H9 (cell line): ENCODE measurements at regions not wholly inside any gene's neighbourhood (a gene's known extent, or its start where the extent isn't known, plus 50 kb on each side); places are given as distances from the start of the nearest gene placed in this dataset.

Experiments
- DNase-seq: peaks from one replicate; pipeline ENCODE4 v3.0.0-alpha.2; 2017
- H2AFZ ChIP-seq: one replicate; pipeline ENCODE4 v1.6.1; 2013; ENCODE audit warnings: mild to moderate bottlenecking, low read length, control low read depth, moderate library complexity
- H2AK5ac ChIP-seq: 2 replicates; pipeline ENCODE4 v1.6.1; 2013; ENCODE audit warnings: low read length, control low read depth, mixed read lengths; ENCODE audit not compliant: insufficient read length
- H2BK120ac ChIP-seq: one replicate; pipeline ENCODE4 v1.6.1; 2013; ENCODE audit warnings: low read depth, mild to moderate bottlenecking, low read length, control low read depth, inconsistent platforms; ENCODE audit not compliant: poor library complexity, severe bottlenecking
- H2BK12ac ChIP-seq: 2 replicates; pipeline ENCODE4 v1.6.1; 2013; ENCODE audit warnings: low read length, control low read depth, mixed read lengths, low read depth; ENCODE audit not compliant: insufficient read length
- H2BK15ac ChIP-seq: 2 replicates; pipeline ENCODE4 v1.6.1; 2013; ENCODE audit warnings: low read depth, low read length, control low read depth
- H2BK20ac ChIP-seq: one replicate; pipeline ENCODE4 v1.6.1; 2013; ENCODE audit warnings: low read depth, mild to moderate bottlenecking, low read length, control low read depth, inconsistent platforms; ENCODE audit not compliant: poor library complexity, severe bottlenecking
- H2BK5ac ChIP-seq: 2 replicates; pipeline ENCODE4 v1.6.1; 2013; ENCODE audit warnings: low read length, control low read depth, mixed read lengths; ENCODE audit not compliant: insufficient read length
- H3K14ac ChIP-seq: 2 replicates; pipeline ENCODE4 v1.6.1; 2013; ENCODE audit warnings: low read length, control low read depth; ENCODE audit not compliant: insufficient read depth
- H3K18ac ChIP-seq: 2 replicates; pipeline ENCODE4 v1.6.1; 2013; ENCODE audit warnings: low read depth, mild to moderate bottlenecking, mixed read lengths, low read length, control low read depth; ENCODE audit not compliant: insufficient read length
- H3K23ac ChIP-seq: 2 replicates; pipeline ENCODE4 v1.6.1; 2013; ENCODE audit warnings: low read length, control low read depth, mixed read lengths, low read depth; ENCODE audit not compliant: insufficient read length
- H3K23me2 ChIP-seq: 2 replicates; pipeline ENCODE4 v1.6.1; 2013; ENCODE audit warnings: low read depth, mild to moderate bottlenecking, mixed read lengths, low read length, control low read depth; ENCODE audit not compliant: insufficient read length, poor library complexity, severe bottlenecking
- H3K27ac ChIP-seq: 2 replicates; pipeline ENCODE4 v1.5.1; 2013; ENCODE audit warnings: low read length, control low read depth, mixed read lengths, low read depth; ENCODE audit not compliant: insufficient read length
- H3K27me3 ChIP-seq: 2 replicates; pipeline ENCODE4 v1.6.1; 2013; ENCODE audit warnings: low read length, control low read depth, inconsistent platforms; ENCODE audit not compliant: insufficient read depth
- H3K4ac ChIP-seq: 2 replicates; pipeline ENCODE4 v1.6.1; 2013; ENCODE audit warnings: low read depth, mild to moderate bottlenecking, control low read depth, inconsistent platforms, low read length, moderate library complexity
- H3K4me1 ChIP-seq: 2 replicates; pipeline ENCODE4 v1.6.1; 2013; ENCODE audit warnings: low read length, control low read depth, inconsistent platforms; ENCODE audit not compliant: insufficient read depth
- H3K4me2 ChIP-seq: 2 replicates; pipeline ENCODE4 v1.6.1; 2013; ENCODE audit warnings: low read length, control low read depth, mixed read lengths; ENCODE audit not compliant: insufficient read length, insufficient read depth
- H3K56ac ChIP-seq: 2 replicates; pipeline ENCODE4 v1.6.1; 2013; ENCODE audit warnings: low read depth, mild to moderate bottlenecking, mixed read lengths, low read length, control low read depth; ENCODE audit not compliant: insufficient read length
- H3K79me1 ChIP-seq: 2 replicates; pipeline ENCODE4 v1.6.1; 2013; ENCODE audit warnings: low read depth, mild to moderate bottlenecking, moderate library complexity, low read length, control low read depth, inconsistent platforms; ENCODE audit not compliant: insufficient read depth, poor library complexity, severe bottlenecking
- H3K79me2 ChIP-seq: 2 replicates; pipeline ENCODE4 v1.6.1; 2013; ENCODE audit warnings: low read length, control low read depth, inconsistent platforms; ENCODE audit not compliant: insufficient read depth
- H3K9ac ChIP-seq: 2 replicates; pipeline ENCODE4 v1.6.1; 2013; ENCODE audit warnings: low read length, control low read depth, mixed read lengths; ENCODE audit not compliant: insufficient read length; ENCODE audit errors: extremely low read depth
- H3K9me3 ChIP-seq: one replicate; pipeline ENCODE4 v1.6.1; 2013; ENCODE audit warnings: low read depth, low read length, inconsistent platforms; ENCODE audit not compliant: control insufficient read depth
- H3T11ph ChIP-seq: one replicate; pipeline ENCODE4 v1.6.1; 2013; ENCODE audit warnings: mild to moderate bottlenecking, low read length, control low read depth, inconsistent platforms
- H4K20me1 ChIP-seq: one replicate; pipeline ENCODE4 v1.6.1; 2013; ENCODE audit not compliant: control insufficient read depth, insufficient read length, insufficient read depth
- H4K5ac ChIP-seq: 2 replicates; pipeline ENCODE4 v1.6.1; 2013; ENCODE audit warnings: low read depth, mild to moderate bottlenecking, mixed read lengths, low read length, control low read depth; ENCODE audit not compliant: insufficient read length
- H4K8ac ChIP-seq: replicated peaks from 2 replicates; pipeline ENCODE4 v1.6.1; 2013; ENCODE audit warnings: low read length, control low read depth, mixed read lengths, low read depth; ENCODE audit not compliant: insufficient read length
- H4K91ac ChIP-seq: 2 replicates; pipeline ENCODE4 v1.6.1; 2013; ENCODE audit warnings: low read depth, mild to moderate bottlenecking, moderate library complexity, mixed read lengths, low read length, control low read depth; ENCODE audit not compliant: insufficient read length
- H3K27ac Mint-ChIP-seq, 3 experiments: 2 replicates in 2 of 3; 3 replicates in 1 of 3; pipeline ENCODE4 v1.8.0; 2020 to 2021; ENCODE audit warnings: mixed read lengths in 3 of 3, mild to moderate bottlenecking in 1 of 3, moderate library complexity in 1 of 3
- H3K27me3 Mint-ChIP-seq: 2 replicates; pipeline ENCODE4 v1.8.0; 2021; ENCODE audit warnings: low read depth, mild to moderate bottlenecking, moderate library complexity, mixed read lengths
- H3K36me3 Mint-ChIP-seq, 3 experiments: 2 replicates in 2 of 3; 3 replicates in 1 of 3; pipeline ENCODE4 v1.8.0; 2020 to 2021; ENCODE audit warnings: low read depth in 3 of 3, mixed read lengths in 3 of 3; ENCODE audit not compliant: insufficient read depth in 1 of 3
- H3K4me1 Mint-ChIP-seq, 2 experiments: 2 replicates each; pipeline ENCODE4 v1.8.0; 2020; ENCODE audit warnings: mixed read lengths in 2 of 2
- H3K4me3 Mint-ChIP-seq, 2 experiments: 2 replicates in 1 of 2; 3 replicates in 1 of 2; pipeline ENCODE4 v1.8.0; 2020 to 2021; ENCODE audit warnings: mild to moderate bottlenecking in 2 of 2, mixed read lengths in 2 of 2, moderate library complexity in 1 of 2
- H3K9me3 Mint-ChIP-seq, 2 experiments: 2 replicates in 1 of 2; 3 replicates in 1 of 2; pipeline ENCODE4 v1.8.0; 2020; ENCODE audit warnings: mild to moderate bottlenecking in 2 of 2, mixed read lengths in 2 of 2, moderate library complexity in 1 of 2
- WGBS: extraction: QIAGEN DNeasy Blood & Tissue Kit; methylation state at CpG from one replicate; pipeline ENCODE4 v1.1.7; 2013; ENCODE audit warnings: missing lambda C conversion rate, low lambda C conversion rate, mixed read lengths; ENCODE audit not compliant: insufficient read length; ENCODE audit errors: extremely low coverage; 5-methylcytosine and 5-hydroxymethylcytosine counted together
- TF ChIP-seq, protein P1 (sequence below): fragments of 200-600 bp; sonication (generic); conservative IDR thresholded peaks from 3 replicates; pipeline ENCODE4 v1.8.0; 2021; ENCODE audit warnings: antibody characterized with exemption, mild to moderate bottlenecking

GRCh38 chr3:3615533-3615932 is 183.7 kb upstream of the LRRN1 start:
- no peak overlapping the region for H3T11ph ChIP-seq
- H4K91ac ChIP-seq, result no peak overlapping the region
- H3K4ac ChIP-seq, result no peak overlapping the region
- TF ChIP-seq, protein P1, sequence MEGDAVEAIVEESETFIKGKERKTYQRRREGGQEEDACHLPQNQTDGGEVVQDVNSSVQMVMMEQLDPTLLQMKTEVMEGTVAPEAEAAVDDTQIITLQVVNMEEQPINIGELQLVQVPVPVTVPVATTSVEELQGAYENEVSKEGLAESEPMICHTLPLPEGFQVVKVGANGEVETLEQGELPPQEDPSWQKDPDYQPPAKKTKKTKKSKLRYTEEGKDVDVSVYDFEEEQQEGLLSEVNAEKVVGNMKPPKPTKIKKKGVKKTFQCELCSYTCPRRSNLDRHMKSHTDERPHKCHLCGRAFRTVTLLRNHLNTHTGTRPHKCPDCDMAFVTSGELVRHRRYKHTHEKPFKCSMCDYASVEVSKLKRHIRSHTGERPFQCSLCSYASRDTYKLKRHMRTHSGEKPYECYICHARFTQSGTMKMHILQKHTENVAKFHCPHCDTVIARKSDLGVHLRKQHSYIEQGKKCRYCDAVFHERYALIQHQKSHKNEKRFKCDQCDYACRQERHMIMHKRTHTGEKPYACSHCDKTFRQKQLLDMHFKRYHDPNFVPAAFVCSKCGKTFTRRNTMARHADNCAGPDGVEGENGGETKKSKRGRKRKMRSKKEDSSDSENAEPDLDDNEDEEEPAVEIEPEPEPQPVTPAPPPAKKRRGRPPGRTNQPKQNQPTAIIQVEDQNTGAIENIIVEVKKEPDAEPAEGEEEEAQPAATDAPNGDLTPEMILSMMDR, result no peak
- no peak overlapping the region for H3K4me3 Mint-ChIP-seq
- H3K36me3 Mint-ChIP-seq, result no peaks in the 10 kb centered on the region
- H3K23ac ChIP-seq, result no peak overlapping the region
- no peaks in the 10 kb centered on the region for H3K23me2 ChIP-seq
- H3K79me2 ChIP-seq, result no peaks in the 10 kb centered on the region
- H3K27ac Mint-ChIP-seq, result no peak overlapping the region
- no peak overlapping the region for H2BK120ac ChIP-seq
- no peak overlapping the region for H2BK12ac ChIP-seq
- no peaks in the 10 kb centered on the region for H3K79me1 ChIP-seq
- no peaks in the 10 kb centered on the region for H3K9me3 ChIP-seq
- H3K27me3 ChIP-seq, result no peaks in the 10 kb centered on the region
- no peak overlapping the region for H4K5ac ChIP-seq
- no peak overlapping the region for H3K27ac ChIP-seq
- DNase-seq, result no peak
- peaks cover 5% of the 10 kb centered on the region; the same call in 1 of the 2 replicates for H3K4me1 ChIP-seq
- no CpG with 5 or more reads among the region's 3 CpGs for WGBS
- no peak overlapping the region for H4K8ac ChIP-seq
- H3K9me3 Mint-ChIP-seq, result no peaks in the 10 kb centered on the region
- H3K18ac ChIP-seq, result no peak overlapping the region
- no peak overlapping the region for H3K9ac ChIP-seq
- H3K27me3 Mint-ChIP-seq, result no peaks in the 10 kb centered on the region; the same call in 1 of the 2 replicates
- peaks cover 16 to 21% of the 10 kb centered on the region in 2 experiments for H3K4me1 Mint-ChIP-seq
- no peak overlapping the region for H2BK5ac ChIP-seq
- H2BK20ac ChIP-seq, result no peak overlapping the region
- no peaks in the 10 kb centered on the region for H4K20me1 ChIP-seq
- H2BK15ac ChIP-seq, result no peak overlapping the region
- H2AK5ac ChIP-seq, result no peak overlapping the region
- no peak overlapping the region for H3K4me2 ChIP-seq
- no peak overlapping the region for H2AFZ ChIP-seq
- H3K56ac ChIP-seq, result no peak overlapping the region
- H3K14ac ChIP-seq, result no peak overlapping the region
